HFFc6 (cell line): ENCODE measurements at regions not wholly inside any gene's neighbourhood (a gene's known extent, or its start where the extent isn't known, plus 50 kb on each side); places are given as distances from the start of the nearest gene placed in this dataset.

Experiments
- DNase-seq: peaks from one replicate; pipeline ENCODE4 v3.0.0-alpha.2; 2018
- H3K27ac Mint-ChIP-seq: 2 replicates; pipeline ENCODE4 v1.8.0; 2020; ENCODE audit warnings: mild to moderate bottlenecking, mixed read lengths
- H3K27me3 Mint-ChIP-seq: 2 replicates; pipeline ENCODE4 v1.8.0; 2021; ENCODE audit warnings: mild to moderate bottlenecking, moderate library complexity, mixed read lengths; ENCODE audit not compliant: insufficient read depth
- H3K36me3 Mint-ChIP-seq: 2 replicates; pipeline ENCODE4 v1.8.0; 2021; ENCODE audit warnings: low read depth, mixed read lengths
- H3K4me1 Mint-ChIP-seq: 2 replicates; pipeline ENCODE4 v1.8.0; 2020; ENCODE audit warnings: low read depth, mixed read lengths
- H3K4me3 Mint-ChIP-seq: 2 replicates; pipeline ENCODE4 v1.8.0; 2020; ENCODE audit warnings: mild to moderate bottlenecking, moderate library complexity, mixed read lengths
- H3K9me3 Mint-ChIP-seq: 2 replicates; pipeline ENCODE4 v1.8.0; 2020; ENCODE audit warnings: mild to moderate bottlenecking, mixed read lengths
- TF ChIP-seq, protein P1 (sequence below): fragments of 200-600 bp; sonication (generic); IDR thresholded peaks from 2 replicates; pipeline ENCODE4 v1.5.0; 2021; ENCODE audit warnings: antibody characterized with exemption, mild to moderate bottlenecking

DNA sequence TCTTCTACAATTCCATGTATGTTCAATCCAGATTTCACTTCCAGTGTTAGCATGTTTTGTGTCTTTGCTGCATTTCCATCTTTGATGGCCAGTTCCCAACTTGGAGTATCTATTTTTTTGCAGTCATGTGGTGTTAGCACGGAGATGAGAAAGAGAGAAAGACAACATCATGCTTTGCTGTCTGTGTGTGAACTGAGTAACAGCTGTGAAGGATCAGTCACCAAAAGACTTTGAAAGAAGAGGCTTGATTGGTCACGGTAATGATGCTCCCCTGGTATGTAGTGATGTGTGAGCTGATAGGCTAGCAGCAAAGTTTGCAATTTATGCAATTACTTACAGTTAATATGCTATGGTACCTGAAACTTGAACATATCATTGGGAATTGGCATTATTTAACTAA, 731.3 kb upstream of the NRSN1 start:
- no peaks in the 10 kb centered on the region for H3K4me1 Mint-ChIP-seq
- no peak for DNase-seq
- H3K27ac Mint-ChIP-seq, result no peak overlapping the region

GRCh38 chr6:23395381-23395780, 730.6 kb upstream of the NRSN1 start:
- Mint-ChIP-seq H3K4me3 (no peak overlapping the region), H3K9me3 (peaks cover 15% of the 10 kb centered on the region), H3K27me3 (0 out of 2 replicates have a peak, but pooled peaks cover 1% of the 10 kb centered on the region), H3K27ac (no peak overlapping the region), H3K4me1 (no peaks in the 10 kb centered on the region), H3K36me3 (peaks cover 7% of the 10 kb centered on the region; the same call in 1 of the 2 replicates)
- DNase-seq, result no peak
- TF ChIP-seq, protein P1, sequence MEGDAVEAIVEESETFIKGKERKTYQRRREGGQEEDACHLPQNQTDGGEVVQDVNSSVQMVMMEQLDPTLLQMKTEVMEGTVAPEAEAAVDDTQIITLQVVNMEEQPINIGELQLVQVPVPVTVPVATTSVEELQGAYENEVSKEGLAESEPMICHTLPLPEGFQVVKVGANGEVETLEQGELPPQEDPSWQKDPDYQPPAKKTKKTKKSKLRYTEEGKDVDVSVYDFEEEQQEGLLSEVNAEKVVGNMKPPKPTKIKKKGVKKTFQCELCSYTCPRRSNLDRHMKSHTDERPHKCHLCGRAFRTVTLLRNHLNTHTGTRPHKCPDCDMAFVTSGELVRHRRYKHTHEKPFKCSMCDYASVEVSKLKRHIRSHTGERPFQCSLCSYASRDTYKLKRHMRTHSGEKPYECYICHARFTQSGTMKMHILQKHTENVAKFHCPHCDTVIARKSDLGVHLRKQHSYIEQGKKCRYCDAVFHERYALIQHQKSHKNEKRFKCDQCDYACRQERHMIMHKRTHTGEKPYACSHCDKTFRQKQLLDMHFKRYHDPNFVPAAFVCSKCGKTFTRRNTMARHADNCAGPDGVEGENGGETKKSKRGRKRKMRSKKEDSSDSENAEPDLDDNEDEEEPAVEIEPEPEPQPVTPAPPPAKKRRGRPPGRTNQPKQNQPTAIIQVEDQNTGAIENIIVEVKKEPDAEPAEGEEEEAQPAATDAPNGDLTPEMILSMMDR, result no peak

More for the DNA sequence above, 731.3 kb upstream of the NRSN1 start:
- H3K27me3 Mint-ChIP-seq, result no peaks in the 10 kb centered on the region
- TF ChIP-seq, protein P1, result no peak
- peaks cover 19% of the 10 kb centered on the region for H3K9me3 Mint-ChIP-seq
- H3K36me3 Mint-ChIP-seq, result peaks cover 7% of the 10 kb centered on the region; the same call in 1 of the 2 replicates
- H3K4me3 Mint-ChIP-seq, result no peak overlapping the region

- no peak overlapping the region for H3K27ac Mint-ChIP-seq
- TF ChIP-seq, protein P1, result no peak
- DNase-seq, result no peak
- 0 out of 2 replicates have a peak, but pooled peaks cover 1% of the 10 kb centered on the region for H3K27me3 Mint-ChIP-seq
- H3K4me1 Mint-ChIP-seq, result no peaks in the 10 kb centered on the region
- no peaks in the 10 kb centered on the region for H3K36me3 Mint-ChIP-seq
- no peak overlapping the region for H3K4me3 Mint-ChIP-seq
- peaks cover 16% of the 10 kb centered on the region for H3K9me3 Mint-ChIP-seq
Measured at GRCh38 chr6:23396949-23397348, 729.1 kb upstream of the NRSN1 start.

GRCh38 chr6:23403460-23403859, 722.6 kb upstream of the NRSN1 start:
- Mint-ChIP-seq H3K27ac (no peak overlapping the region), H3K4me1 (no peaks in the 10 kb centered on the region)

DNA sequence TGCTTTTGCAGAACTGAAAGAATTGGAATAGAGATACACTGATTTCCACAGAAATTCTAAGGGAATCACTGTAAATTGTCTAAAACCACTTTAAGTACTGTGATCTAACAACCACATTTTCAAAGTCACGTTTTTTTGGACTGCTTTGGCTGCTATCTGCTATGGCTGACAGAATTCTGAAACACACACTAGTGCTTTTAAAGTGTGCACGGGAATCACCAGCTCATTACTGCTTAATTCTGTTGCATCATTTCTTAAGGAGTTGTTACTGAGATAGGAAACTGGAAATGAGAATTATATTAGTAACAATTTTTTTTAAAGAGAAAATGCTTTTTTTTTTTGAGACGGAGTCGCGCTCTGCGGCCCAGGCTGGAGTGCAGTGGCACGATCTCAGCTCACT, 716.5 kb upstream of the NRSN1 start:
- Mint-ChIP-seq H3K27me3 (no peaks in the 10 kb centered on the region), H3K9me3 (peaks cover 45% of the 10 kb centered on the region), H3K4me1 (no peaks in the 10 kb centered on the region), H3K4me3 (no peak overlapping the region), H3K27ac (no peak overlapping the region), H3K36me3 (no peaks in the 10 kb centered on the region)
- TF ChIP-seq, protein P1, result no peak
- DNase-seq, result no peak

More at GRCh38 chr6:23403460-23403859, 722.6 kb upstream of the NRSN1 start:
- TF ChIP-seq, protein P1, result no peak
- peaks cover 48% of the 10 kb centered on the region for H3K9me3 Mint-ChIP-seq
- no peak for DNase-seq
- no peaks in the 10 kb centered on the region for H3K36me3 Mint-ChIP-seq
- peaks cover 4% of the 10 kb centered on the region; the same call in 1 of the 2 replicates for H3K27me3 Mint-ChIP-seq
- H3K4me3 Mint-ChIP-seq, result no peak overlapping the region

DNA sequence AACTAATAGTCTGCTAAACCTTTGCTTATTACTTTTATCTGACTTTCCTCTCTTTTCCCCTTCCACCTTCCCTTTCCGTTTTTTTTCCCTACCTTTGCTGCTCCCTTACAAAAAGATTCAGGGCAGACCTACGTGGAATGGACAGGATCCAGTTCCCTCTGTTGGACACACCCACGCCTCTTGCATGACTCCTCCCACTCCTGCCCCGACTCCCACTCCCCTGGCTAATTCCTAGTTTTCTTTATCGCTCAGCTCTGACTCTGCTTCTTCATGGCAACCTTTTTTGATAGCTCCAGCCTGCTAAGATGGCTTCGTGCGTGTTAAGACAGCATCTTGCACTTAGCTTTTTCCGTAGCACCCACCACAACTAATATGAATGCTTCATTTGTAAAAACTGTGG, 715.6 kb upstream of the NRSN1 start:
- H3K4me3 Mint-ChIP-seq, result no peak overlapping the region
- H3K4me1 Mint-ChIP-seq, result no peaks in the 10 kb centered on the region
- H3K36me3 Mint-ChIP-seq, result no peaks in the 10 kb centered on the region
- no peak for DNase-seq
- no peaks in the 10 kb centered on the region for H3K27me3 Mint-ChIP-seq
- peaks cover 49% of the 10 kb centered on the region for H3K9me3 Mint-ChIP-seq
- TF ChIP-seq, protein P1, result no peak
- H3K27ac Mint-ChIP-seq, result no peak overlapping the region
